Activated T-cell treated with anti-CD3 and anti-CD28 coated beads for 4 hours (primary cell): ENCODE measurements at regions not wholly inside any gene's neighbourhood (a gene's known extent, or its start where the extent isn't known, plus 50 kb on each side); places are given as distances from the start of the nearest gene placed in this dataset.
"Not testable (repeated sequence)": the region's sequence is repeated elsewhere in the genome, so short reads cannot be mapped to it uniquely, and the experiment has no call there.

Experiments used
- DNase-seq: peaks from one replicate; pipeline ENCODE4 v3.0.0-alpha.2; 2020

DNA sequence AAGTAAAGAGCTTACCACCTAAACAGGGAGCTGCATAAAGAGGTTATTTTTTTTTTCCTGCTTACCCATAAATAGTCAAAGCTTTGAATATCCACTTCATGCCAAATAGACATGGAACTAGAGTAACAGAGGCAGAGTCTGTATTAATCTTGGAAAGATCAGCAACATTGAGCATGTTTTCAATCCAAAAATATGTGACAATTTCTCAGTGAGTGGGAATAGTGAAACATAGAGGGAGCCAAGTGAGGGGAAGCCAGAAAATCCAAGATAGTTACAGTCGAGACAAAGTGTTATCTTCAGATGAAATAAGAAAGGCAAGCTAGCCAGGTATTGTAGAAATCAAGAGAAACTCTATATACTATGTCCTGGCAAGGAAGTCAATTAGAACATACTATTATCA is 122.3 kb upstream of the TACR3 start:
- no peak for DNase-seq

DNA sequence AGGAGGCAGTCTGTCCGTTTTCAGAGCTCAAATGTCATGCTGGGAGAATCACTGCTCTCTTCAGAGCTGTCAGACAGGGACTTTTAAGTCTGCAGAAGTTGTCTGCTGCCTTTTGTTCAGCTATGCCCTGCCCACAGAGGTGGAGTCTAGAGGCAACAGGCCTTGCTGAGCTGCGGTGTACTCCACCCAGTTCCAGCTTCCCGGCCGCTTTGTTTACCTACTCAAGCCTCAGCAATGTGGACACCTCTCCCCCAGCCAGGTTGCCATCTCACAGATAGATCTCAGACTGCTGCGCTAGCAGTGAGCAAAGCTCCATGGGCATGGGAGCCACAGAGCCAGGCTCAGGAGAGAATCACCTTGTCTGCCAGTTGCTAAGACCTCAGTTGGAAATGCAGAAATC is 90.5 kb upstream of the TACR3 start:
- not testable (repeated sequence) for DNase-seq

DNA sequence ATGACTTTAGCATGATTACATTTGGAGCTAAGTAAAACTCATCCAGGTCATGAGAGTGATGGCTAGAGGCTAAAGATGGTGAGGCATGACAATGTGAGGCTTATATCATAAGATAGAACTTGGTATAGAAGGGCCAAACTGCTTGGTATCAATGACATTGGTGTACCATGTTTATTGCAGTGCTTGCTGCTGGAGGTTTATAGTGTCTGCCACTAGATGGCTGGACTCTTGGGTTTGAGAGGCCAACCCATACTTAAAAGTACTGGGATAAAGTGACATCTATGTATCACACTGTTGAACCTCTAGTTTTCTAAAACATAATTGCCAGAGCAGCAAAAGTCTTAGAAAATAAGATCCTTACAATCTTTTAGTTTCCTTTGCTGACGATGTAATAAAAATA is 83.0 kb upstream of the TACR3 start:
- DNase-seq, result no peak

DNA sequence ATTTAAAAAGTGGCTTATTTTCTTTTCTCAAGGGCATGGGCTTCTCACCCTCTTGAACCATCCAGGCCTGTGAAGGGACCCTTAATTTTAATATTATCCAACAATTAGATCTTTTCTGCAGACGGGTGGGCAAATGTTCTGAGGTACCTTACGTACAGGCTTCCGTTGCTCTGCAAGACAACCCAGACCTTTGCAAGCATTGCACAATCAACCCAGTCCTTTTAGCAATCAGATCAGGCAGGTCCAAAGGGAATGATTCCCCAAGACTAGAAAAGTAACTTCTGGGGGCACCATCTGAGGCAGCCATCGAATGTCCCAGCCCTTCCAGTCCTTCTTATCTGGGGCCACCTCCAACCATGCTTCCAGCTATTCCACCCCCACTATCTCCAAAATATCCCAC is 67.3 kb upstream of the TACR3 start:
- DNase-seq, result no peak

DNA sequence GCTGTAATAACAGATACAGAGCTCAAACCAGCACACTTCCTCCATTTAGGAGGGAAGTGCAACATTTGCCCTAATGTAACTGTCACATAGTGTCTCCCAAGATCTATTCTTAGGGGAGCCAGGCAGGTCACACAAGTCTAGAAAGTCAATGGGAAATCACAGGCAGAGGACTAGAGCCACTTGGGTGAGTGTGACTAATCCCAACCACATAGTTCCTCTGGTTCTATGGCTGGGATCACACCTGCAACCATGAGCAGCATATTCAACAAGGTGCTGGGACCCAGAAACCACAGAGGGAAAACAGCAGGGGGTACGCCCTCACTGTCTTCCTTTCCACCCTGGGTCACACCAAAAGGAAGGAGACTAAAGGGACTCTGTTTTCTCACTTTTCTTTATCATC is 66.8 kb upstream of the TACR3 start:
- DNase-seq, result no peak

DNA sequence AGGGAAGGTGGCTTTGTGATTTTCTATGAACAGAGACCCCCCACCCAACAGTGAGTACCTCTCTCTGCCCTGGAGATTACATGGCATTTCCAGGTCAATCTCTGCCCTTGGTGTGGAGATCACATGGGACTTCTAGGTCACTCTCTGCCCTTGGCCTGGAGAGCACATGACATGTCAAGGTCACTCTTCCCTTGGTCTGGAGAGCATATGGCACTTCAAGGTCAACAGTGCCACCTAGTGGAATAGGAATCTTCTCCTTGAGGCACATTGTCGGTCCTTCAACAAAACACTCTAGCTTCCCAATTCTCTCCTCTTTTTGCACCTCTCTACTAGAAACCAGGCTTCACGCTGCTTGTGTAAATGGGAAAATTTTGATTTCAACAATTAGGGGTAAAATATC is 66.2 kb upstream of the TACR3 start:
- no peak for DNase-seq

DNA sequence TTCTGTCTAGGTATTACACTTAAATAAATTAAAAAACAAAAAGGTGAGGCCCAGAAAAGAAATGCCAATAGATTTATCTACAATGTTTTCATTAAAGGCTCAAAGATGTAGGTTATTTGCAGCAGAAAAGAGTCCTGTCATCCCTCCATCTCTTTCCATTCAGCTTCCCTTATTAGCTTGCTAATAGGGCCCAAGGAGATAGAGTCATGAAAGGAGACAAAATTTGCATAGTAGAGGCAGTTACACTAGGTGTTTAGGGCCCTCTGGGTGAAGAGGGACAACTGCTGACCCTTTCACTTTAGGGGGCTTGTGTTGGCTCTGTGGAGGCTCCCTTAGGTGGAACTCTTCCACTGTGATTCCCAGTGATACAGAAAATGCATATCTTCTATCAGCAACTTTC is 58.4 kb upstream of the TACR3 start:
- DNase-seq, result no peak

DNA sequence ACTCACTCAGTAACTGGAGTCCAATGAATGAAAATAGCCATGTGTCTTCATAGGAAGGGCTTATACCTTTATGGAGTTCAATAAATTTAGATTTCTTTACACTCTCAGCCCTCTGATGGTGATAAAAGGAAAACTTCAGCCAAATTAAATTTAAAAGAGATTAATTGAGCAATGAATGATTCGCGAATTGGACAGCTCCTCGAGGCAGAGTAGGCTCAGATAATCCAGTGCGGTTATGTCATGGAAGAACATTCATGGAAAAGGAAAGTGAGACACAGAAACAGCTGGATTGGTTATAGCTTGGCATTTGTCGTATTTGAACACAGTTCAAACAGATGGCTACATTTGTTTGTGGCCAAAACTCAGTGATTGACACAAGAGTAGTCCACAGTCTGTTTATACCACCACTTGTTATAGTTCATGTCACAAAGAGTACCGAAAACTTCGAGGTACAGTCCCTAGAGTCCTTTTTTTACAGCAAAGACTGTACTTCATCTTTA is 54.6 kb upstream of the TACR3 start:
- DNase-seq, result no peak

DNA sequence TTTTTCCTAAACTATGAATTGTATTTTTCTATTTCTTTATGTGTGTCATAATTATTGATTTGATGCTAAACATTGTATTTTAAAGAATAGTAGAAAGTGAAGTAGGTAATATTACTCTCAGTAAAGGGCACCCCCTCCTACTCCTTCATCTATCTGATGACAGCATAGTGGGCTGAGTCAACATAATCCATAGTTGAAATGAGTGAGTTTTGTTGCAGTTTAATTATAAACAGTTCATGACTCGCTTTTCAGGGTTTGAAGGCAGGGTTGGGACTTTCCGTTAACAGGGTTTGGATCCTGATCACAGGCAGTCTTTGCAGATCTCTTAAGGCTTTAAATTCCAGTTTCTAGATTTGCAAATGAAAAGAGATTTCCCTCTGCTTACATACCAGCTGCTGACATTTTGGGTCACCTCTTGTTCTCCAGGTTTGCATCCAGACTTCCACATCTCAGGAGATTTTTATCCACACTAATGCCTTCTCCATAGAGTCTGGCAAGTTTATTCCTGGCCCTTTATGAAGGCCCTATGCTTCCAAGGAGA is 54.0 kb upstream of the TACR3 start:
- no peak for DNase-seq
